ENCODE measurements at regions not wholly inside any gene's neighbourhood (a gene's known extent, or its start where the extent isn't known, plus 50 kb on each side); places are given as distances from the start of the nearest gene placed in this dataset.
"Not testable (repeated sequence)": the region's sequence is repeated elsewhere in the genome, so short reads cannot be mapped to it uniquely, and the experiment has no call there.

GRCh38 chr4:114250439-114250891 is 271.0 kb upstream of the ARSJ start:
- 64% methylated on average over 2 of the region's 2 CpGs for WGBS (ENCODE audit: low lambda C conversion rate, missing lambda C conversion rate)
- Histone ChIP-seq H3K4me1 (ENCODE audit: insufficient read depth) (no peaks in the 10 kb centered on the region), H3K27ac (no peak overlapping the region), H3K4me3 (no peak overlapping the region), H3K27me3 (no peaks in the 10 kb centered on the region), H3K4me2 (no peak overlapping the region), H3K36me3 (replicated peaks; ENCODE audit: insufficient read depth, low read depth) (no peaks in the 10 kb centered on the region), H4K20me1 (ENCODE audit: insufficient read depth, poor library complexity, severe bottlenecking) (no peaks in the 10 kb centered on the region), H2AFZ (no peak overlapping the region), H3K9me2 (replicated peaks; ENCODE audit: insufficient read depth) (no peaks in the 10 kb centered on the region), H3K79me2 (no peaks in the 10 kb centered on the region), H3K9me3 (ENCODE audit: low read depth) (no peaks in the 10 kb centered on the region)
- TF ChIP-seq EZH2 (IDR thresholded peaks at IDR 0.05; ENCODE audit: borderline replicate concordance) (no peak), CTCF (IDR thresholded peaks at IDR 0.05; ENCODE audit: poor library complexity) (no peak), EZH2phosphoT487 (IDR thresholded peaks at IDR 0.05; ENCODE audit: low read depth, severe bottlenecking, unreplicated experiment) (no peak)
- no peak for DNase-seq (ENCODE audit: low spot score)

- TF ChIP-seq CTCF (IDR thresholded peaks at IDR 0.05; ENCODE audit: poor library complexity), result no peak
- no peak for TF ChIP-seq EZH2 (IDR thresholded peaks at IDR 0.05; ENCODE audit: borderline replicate concordance)
- TF ChIP-seq EZH2phosphoT487 (IDR thresholded peaks at IDR 0.05; ENCODE audit: low read depth, severe bottlenecking, unreplicated experiment), result no peak
- Histone ChIP-seq H2AFZ (no peak overlapping the region), H3K79me2 (no peaks in the 10 kb centered on the region), H3K36me3 (replicated peaks; ENCODE audit: insufficient read depth, low read depth) (no peaks in the 10 kb centered on the region), H3K4me2 (no peak overlapping the region), H4K20me1 (ENCODE audit: insufficient read depth, poor library complexity, severe bottlenecking) (no peaks in the 10 kb centered on the region), H3K9me2 (replicated peaks; ENCODE audit: insufficient read depth) (no peaks in the 10 kb centered on the region), H3K9me3 (ENCODE audit: low read depth) (no peaks in the 10 kb centered on the region), H3K27me3 (no peaks in the 10 kb centered on the region), H3K4me1 (ENCODE audit: insufficient read depth) (no peaks in the 10 kb centered on the region), H3K27ac (no peak overlapping the region), H3K4me3 (no peak overlapping the region)
- no peak for DNase-seq (ENCODE audit: low spot score)
These were observed 271.6 kb upstream of the ARSJ start for GRCh38 chr4:114251020-114251419.

- DNase-seq (ENCODE audit: low spot score), result no peak
- Histone ChIP-seq H3K79me2 (no peaks in the 10 kb centered on the region), H3K4me3 (no peak overlapping the region), H3K27me3 (no peaks in the 10 kb centered on the region), H3K9me3 (ENCODE audit: low read depth) (no peaks in the 10 kb centered on the region), H3K4me2 (no peak overlapping the region), H2AFZ (no peak overlapping the region), H3K9me2 (replicated peaks; ENCODE audit: insufficient read depth) (no peaks in the 10 kb centered on the region), H4K20me1 (ENCODE audit: insufficient read depth, poor library complexity, severe bottlenecking) (no peaks in the 10 kb centered on the region), H3K4me1 (ENCODE audit: insufficient read depth) (no peaks in the 10 kb centered on the region), H3K36me3 (replicated peaks; ENCODE audit: insufficient read depth, low read depth) (no peaks in the 10 kb centered on the region), H3K27ac (no peak overlapping the region)
- 98% methylated on average over 2 of the region's 2 CpGs for WGBS (ENCODE audit: low lambda C conversion rate, missing lambda C conversion rate)
- TF ChIP-seq CTCF (IDR thresholded peaks at IDR 0.05; ENCODE audit: poor library complexity) (no peak), EZH2 (IDR thresholded peaks at IDR 0.05; ENCODE audit: borderline replicate concordance) (no peak), EZH2phosphoT487 (IDR thresholded peaks at IDR 0.05; ENCODE audit: low read depth, severe bottlenecking, unreplicated experiment) (no peak)
These were observed 273.1 kb upstream of the ARSJ start for GRCh38 chr4:114252499-114252898.

- Histone ChIP-seq H3K4me3 (no peak overlapping the region), H3K4me1 (ENCODE audit: insufficient read depth) (no peaks in the 10 kb centered on the region), H3K79me2 (no peaks in the 10 kb centered on the region), H2AFZ (no peak overlapping the region), H3K9me3 (ENCODE audit: low read depth) (no peaks in the 10 kb centered on the region), H3K27ac (no peak overlapping the region), H4K20me1 (ENCODE audit: insufficient read depth, poor library complexity, severe bottlenecking) (no peaks in the 10 kb centered on the region), H3K9me2 (replicated peaks; ENCODE audit: insufficient read depth) (no peaks in the 10 kb centered on the region), H3K27me3 (no peaks in the 10 kb centered on the region), H3K36me3 (replicated peaks; ENCODE audit: insufficient read depth, low read depth) (no peaks in the 10 kb centered on the region), H3K4me2 (no peak overlapping the region)
- WGBS (ENCODE audit: low lambda C conversion rate, missing lambda C conversion rate), result 54% methylated on average over 1 of the region's 1 CpG
- TF ChIP-seq EZH2phosphoT487 (IDR thresholded peaks at IDR 0.05; ENCODE audit: low read depth, severe bottlenecking, unreplicated experiment), result no peak
- TF ChIP-seq CTCF (IDR thresholded peaks at IDR 0.05; ENCODE audit: poor library complexity), result no peak
- TF ChIP-seq EZH2 (IDR thresholded peaks at IDR 0.05; ENCODE audit: borderline replicate concordance), result no peak
- DNase-seq (ENCODE audit: low spot score), result no peak
These were observed 278.1 kb upstream of the ARSJ start for GRCh38 chr4:114257501-114257900.

- not testable (repeated sequence) for H3K79me2 ChIP-seq; H3K4me2 ChIP-seq; H3K36me3 ChIP-seq (replicated peaks; ENCODE audit: insufficient read depth, low read depth); DNase-seq (ENCODE audit: low spot score); H3K4me1 ChIP-seq (ENCODE audit: insufficient read depth); H3K27ac ChIP-seq; H3K9me2 ChIP-seq (replicated peaks; ENCODE audit: insufficient read depth); H2AFZ ChIP-seq; H3K4me3 ChIP-seq; H3K9me3 ChIP-seq (ENCODE audit: low read depth); H3K27me3 ChIP-seq; H4K20me1 ChIP-seq (ENCODE audit: insufficient read depth, poor library complexity, severe bottlenecking)
- WGBS (ENCODE audit: low lambda C conversion rate, missing lambda C conversion rate), result 68% methylated on average over 1 of the region's 1 CpG
These were observed 283.0 kb upstream of the ARSJ start for GRCh38 chr4:114262421-114262820.

Data from hepatocyte (in vitro differentiated cells).